IMR-90 (cell line): ENCODE measurements at regions not wholly inside any gene's neighbourhood (a gene's known extent, or its start where the extent isn't known, plus 50 kb on each side); places are given as distances from the start of the nearest gene placed in this dataset.

ENCODE experiments used
- ATAC-seq: fragments of 200-7000 bp; cut with Tn5 transposase; 2 replicates; pipeline ENCODE4 v1.9.1; 2020; ENCODE audit warnings: low read depth, mild to moderate bottlenecking, moderate library complexity
- BruUV-seq: library from RNA; stranded (reverse); fragments of 400-500 nt; replicated peaks from 2 replicates; lab custom pipeline; 2021; lab: Mats Ljungman, UMichigan
- CTCF ChIA-PET: fragments of 300-600 bp; formaldehyde crosslinking; extraction: SDS; loops from one replicate; lab custom pipeline; 2021; ENCODE audit warnings: antibody characterized with exemption; lab: Yijun Ruan, JAX
- POLR2A ChIA-PET: fragments of 300-600 bp; sonication (Branson Sonifier 250); formaldehyde crosslinking; loops from one replicate; lab custom pipeline; 2022; ENCODE audit warnings: antibody characterized with exemption; ENCODE audit not compliant: unreplicated experiment; lab: Charles Lee
- DNase-seq: peaks from one replicate; pipeline ENCODE4 v3.0.0; 2013
- H2AFZ ChIP-seq: replicated peaks from 2 replicates; pipeline ENCODE3; 2013; ENCODE audit warnings: low read length, mild to moderate bottlenecking; ENCODE audit not compliant: poor library complexity
- H2AK5ac ChIP-seq: 2 replicates; pipeline ENCODE4 v1.6.1; 2013; ENCODE audit warnings: low read depth, low read length, inconsistent platforms
- H2AK9ac ChIP-seq: replicated peaks from 2 replicates; pipeline ENCODE3; 2013; ENCODE audit warnings: mild to moderate bottlenecking, low read depth, low read length, moderate library complexity; ENCODE audit not compliant: poor library complexity
- H2BK120ac ChIP-seq: 2 replicates; pipeline ENCODE4 v1.6.1; 2013; ENCODE audit warnings: low read depth, low read length, inconsistent platforms
- H2BK15ac ChIP-seq: 3 replicates; pipeline ENCODE4 v1.6.1; 2013; ENCODE audit warnings: low read depth, low read length, inconsistent platforms
- H2BK20ac ChIP-seq: 2 replicates; pipeline ENCODE4 v1.6.1; 2013; ENCODE audit warnings: low read depth, mild to moderate bottlenecking, inconsistent platforms, low read length, moderate library complexity
- H2BK5ac ChIP-seq: 2 replicates; pipeline ENCODE4 v1.6.1; 2013; ENCODE audit warnings: mild to moderate bottlenecking, low read depth, low read length, inconsistent platforms; ENCODE audit not compliant: poor library complexity, severe bottlenecking
- H3K14ac ChIP-seq: replicated peaks from 2 replicates; pipeline ENCODE4 v1.6.1; 2013; ENCODE audit warnings: low read depth, low read length, inconsistent platforms
- H3K18ac ChIP-seq: 2 replicates; pipeline ENCODE4 v1.6.1; 2013; ENCODE audit warnings: low read depth, low read length, control low read depth
- H3K23ac ChIP-seq: 2 replicates; pipeline ENCODE4 v1.6.1; 2013; ENCODE audit warnings: low read depth, low read length, inconsistent platforms
- H3K27ac ChIP-seq: 2 replicates; pipeline ENCODE4 v1.5.1; 2013; ENCODE audit warnings: mild to moderate bottlenecking, control low read depth, low read length; ENCODE audit not compliant: insufficient read depth
- H3K27me3 ChIP-seq: 2 replicates; pipeline ENCODE4 v1.6.1; 2013; ENCODE audit warnings: low read length; ENCODE audit not compliant: control insufficient read depth, insufficient read depth
- H3K36me3 ChIP-seq: 2 replicates; pipeline ENCODE4 v1.6.1; 2013; ENCODE audit warnings: low read length, mixed read lengths; ENCODE audit not compliant: control insufficient read depth, insufficient read depth
- H3K4ac ChIP-seq: 2 replicates; pipeline ENCODE4 v1.6.1; 2013; ENCODE audit warnings: low read depth, low read length, inconsistent platforms
- H3K4me1 ChIP-seq: 2 replicates; pipeline ENCODE4 v1.6.1; 2013; ENCODE audit warnings: low read length, mixed read lengths; ENCODE audit not compliant: control insufficient read depth, insufficient read depth
- H3K4me2 ChIP-seq: 2 replicates; pipeline ENCODE4 v1.6.1; 2013; ENCODE audit warnings: low read depth, mild to moderate bottlenecking, control low read depth, low read length, moderate library complexity
- H3K4me3 ChIP-seq: 2 replicates; pipeline ENCODE4 v1.5.1; 2013; ENCODE audit warnings: low read depth, mild to moderate bottlenecking, control low read depth, low read length, moderate library complexity; ENCODE audit not compliant: insufficient read depth
- H3K56ac ChIP-seq: 2 replicates; pipeline ENCODE4 v1.6.1; 2013; ENCODE audit warnings: low read length, inconsistent platforms; ENCODE audit not compliant: insufficient read depth; ENCODE audit errors: extremely low read depth
- H3K79me1 ChIP-seq, 2 experiments: 2 replicates each; pipeline ENCODE4 v1.6.1; 2013; ENCODE audit warnings: low read length in 2 of 2, inconsistent platforms in 1 of 2, low read depth in 1 of 2
- H3K9ac ChIP-seq: 2 replicates; pipeline ENCODE4 v1.6.1; 2013; ENCODE audit warnings: low read depth, low read length, control low read depth
- H3K9me1 ChIP-seq: 2 replicates; pipeline ENCODE4 v1.6.1; 2013; ENCODE audit warnings: low read length, inconsistent platforms; ENCODE audit not compliant: insufficient read depth
- H3K9me3 ChIP-seq: 2 replicates; pipeline ENCODE4 v1.6.1; 2013; ENCODE audit warnings: low read length; ENCODE audit not compliant: control insufficient read depth, insufficient read depth
- H4K20me1 ChIP-seq: 2 replicates; pipeline ENCODE4 v1.6.1; 2013; ENCODE audit warnings: low read length, inconsistent platforms; ENCODE audit not compliant: insufficient read depth
- H4K5ac ChIP-seq: 2 replicates; pipeline ENCODE4 v1.6.1; 2013; ENCODE audit warnings: mild to moderate bottlenecking, low read depth, low read length, control low read depth
- H4K8ac ChIP-seq, 2 experiments: 2 replicates each; pipeline ENCODE4 v1.6.1; 2013; ENCODE audit warnings: low read depth in 2 of 2, low read length in 2 of 2, control low read depth in 1 of 2, inconsistent platforms in 1 of 2
- H4K91ac ChIP-seq: 2 replicates; pipeline ENCODE4 v1.6.1; 2013; ENCODE audit warnings: low read depth, low read length, inconsistent platforms; ENCODE audit not compliant: insufficient read depth
- MAFK ChIP-seq: IDR thresholded peaks from 2 replicates; pipeline ENCODE4 v1.6.1; 2012; ENCODE audit warnings: low read depth, low read length, improper control_type of control experiment
- RAD21 ChIP-seq: IDR thresholded peaks from 2 replicates; pipeline ENCODE4 v1.6.1; 2012; ENCODE audit warnings: low read length, improper control_type of control experiment
- RFX5 ChIP-seq: IDR thresholded peaks from 2 replicates; pipeline ENCODE4 v1.8.0; 2012; ENCODE audit warnings: low read depth, mild to moderate bottlenecking, low read length, moderate library complexity
- WGBS, 2 experiments: methylation state at CpG; one replicate each; pipeline versions ENCODE4 v1.1.5 to v1.1.7; 2013; ENCODE audit warnings: missing lambda C conversion rate in 2 of 2; ENCODE audit not compliant: insufficient read length in 1 of 2; ENCODE audit errors: extremely low coverage in 2 of 2; 5-methylcytosine and 5-hydroxymethylcytosine counted together
- dilution Hi-C: fragments of 300-500 bp; cut with HindIII; formaldehyde crosslinking; loops from one replicate; pipeline ENCODE4 v1.14.3; 2018; ENCODE audit warnings: low sequenced_read_pairs; ENCODE audit not compliant: unreplicated experiment
- in situ Hi-C: fragments of 300-500 bp; cut with MboI; formaldehyde crosslinking; loops from 3 replicates; pipeline ENCODE4 v1.14.3; 2019; ENCODE audit warnings: low sequenced_read_pairs, inconsistent platforms, mixed read lengths
- intact Hi-C: fragments of 100-400 bp; cut with micrococcal nuclease; formaldehyde crosslinking; loops from 2 replicates; pipeline ENCODE4 v1.10.0; 2022

DNA sequence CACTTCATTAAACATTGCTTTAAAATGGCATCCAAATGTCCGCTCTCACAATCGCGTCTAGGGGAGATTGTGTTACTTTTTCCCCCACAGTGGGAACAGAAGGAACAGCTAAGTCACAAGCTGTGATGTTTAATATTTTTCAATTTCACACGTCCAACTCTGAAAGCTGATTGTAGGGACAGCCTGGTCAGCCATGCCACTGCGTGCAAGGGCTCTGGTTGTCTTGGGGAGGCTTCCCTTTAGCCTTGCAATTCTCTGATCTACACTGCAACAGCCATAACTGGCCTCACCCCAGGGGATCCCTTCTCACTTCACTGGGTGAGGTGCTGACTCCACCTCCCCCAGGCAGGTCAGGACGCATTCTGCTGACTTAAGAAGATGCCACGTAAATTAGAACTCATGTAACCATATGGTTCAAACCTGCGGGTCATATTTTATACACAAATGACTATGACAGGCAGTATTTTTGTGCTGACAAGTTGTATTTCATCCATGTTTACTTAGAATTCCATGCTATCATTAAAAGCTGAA is 425.2 kb upstream of the NFE2L3 start:
- no peaks in the 10 kb centered on the region for H3K79me1 ChIP-seq
- H4K8ac ChIP-seq = no peak overlapping the region
- H3K14ac ChIP-seq = no peak overlapping the region
- no peak overlapping the region for H3K4me3 ChIP-seq
- H3K36me3 ChIP-seq = no peaks in the 10 kb centered on the region
- peak overlapping the region; percentile 42; the same call in 1 of the 2 replicates for H3K27ac ChIP-seq
- intact Hi-C loops (no loop called here), in situ Hi-C loops (no loop called here), dilution Hi-C loops (no loop called here)
- H3K4me1 ChIP-seq = peaks cover 10% of the 10 kb centered on the region; the same call in 1 of the 2 replicates
- no peak overlapping the region for H2BK15ac ChIP-seq
- no peak overlapping the region for H3K4me2 ChIP-seq
- H2AK5ac ChIP-seq = no peak overlapping the region
- H2AK9ac ChIP-seq = no peak overlapping the region
- no peak overlapping the region for H2BK120ac ChIP-seq
- ATAC-seq (no peak), DNase-seq (no peak)
- H3K27me3 ChIP-seq = no peaks in the 10 kb centered on the region; the same call in 1 of the 2 replicates
- no peak overlapping the region for H2AFZ ChIP-seq
- POLR2A ChIA-PET = no interaction called here
- H3K9me1 ChIP-seq = no peaks in the 10 kb centered on the region
- no peak overlapping the region for H4K91ac ChIP-seq
- no peak overlapping the region; the same call in 1 of the 2 replicates for H4K5ac ChIP-seq
- no peak overlapping the region for H2BK5ac ChIP-seq
- H2BK20ac ChIP-seq = no peak overlapping the region
- no peak overlapping the region for H3K23ac ChIP-seq
- H3K18ac ChIP-seq = peak overlapping the region; percentile 5; the same call in 1 of the 2 replicates
- H3K56ac ChIP-seq = no peak overlapping the region
- no CpG with 5 or more reads among the region's 8 CpGs for WGBS, 2 experiments
- TF ChIP-seq MAFK = 0 out of 2 replicates have a peak, but pooled peaks have one; percentile 8
- no peak for TF ChIP-seq RFX5
- TF ChIP-seq RAD21 = no peak
- no peaks in the 10 kb centered on the region for H3K9me3 ChIP-seq
- no peak overlapping the region for H3K9ac ChIP-seq
- CTCF ChIA-PET = no interaction called here
- H4K20me1 ChIP-seq = no peaks in the 10 kb centered on the region
- H3K4ac ChIP-seq = no peak overlapping the region
- no TSS peak for BruUV-seq
